Epithelial cell of esophagus (primary cell): ENCODE measurements at regions not wholly inside any gene's neighbourhood (a gene's known extent, or its start where the extent isn't known, plus 50 kb on each side); places are given as distances from the start of the nearest gene placed in this dataset.
A peak's percentile ranks its signal among the peaks of the same experiment; 100 is the strongest.

Source experiments
- DNase-seq: peaks from one replicate; pipeline ENCODE4 v3.0.0; 2010; ENCODE audit warnings: low read depth
- H3K4me3 ChIP-seq: 2 replicates; pipeline ENCODE4 v1.5.1; 2011; ENCODE audit warnings: mild to moderate bottlenecking, low read length, control low read depth
- TF ChIP-seq, protein P1 (sequence below): IDR thresholded peaks from 2 replicates; pipeline ENCODE4 v1.5.1; 2011; ENCODE audit warnings: low read depth, mild to moderate bottlenecking, low read length, control low read depth, inconsistent platforms; ENCODE audit not compliant: insufficient read depth; ENCODE audit errors: missing control alignments

DNA sequence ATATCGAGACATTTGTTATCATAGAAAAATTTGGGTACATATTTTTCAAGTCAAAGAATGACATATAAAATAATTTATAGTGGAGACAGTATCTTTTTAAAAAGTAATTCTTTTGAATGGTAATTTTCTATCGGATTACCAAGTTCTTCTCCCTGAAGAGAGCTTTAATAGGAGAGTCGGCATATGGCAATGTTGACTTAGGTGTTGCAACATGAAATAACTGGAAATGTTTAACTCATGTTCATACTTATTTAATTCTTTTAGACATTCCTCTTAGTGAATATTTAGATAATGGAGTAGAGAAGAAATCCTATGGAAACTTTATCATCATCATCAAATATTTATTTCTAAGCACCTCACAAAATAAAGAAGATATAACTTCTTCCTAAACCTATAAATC is 118.2 kb upstream of the CTNND2 start:
- H3K4me3 ChIP-seq = no peak overlapping the region
- peak; percentile 0 for DNase-seq
- TF ChIP-seq, protein P1, sequence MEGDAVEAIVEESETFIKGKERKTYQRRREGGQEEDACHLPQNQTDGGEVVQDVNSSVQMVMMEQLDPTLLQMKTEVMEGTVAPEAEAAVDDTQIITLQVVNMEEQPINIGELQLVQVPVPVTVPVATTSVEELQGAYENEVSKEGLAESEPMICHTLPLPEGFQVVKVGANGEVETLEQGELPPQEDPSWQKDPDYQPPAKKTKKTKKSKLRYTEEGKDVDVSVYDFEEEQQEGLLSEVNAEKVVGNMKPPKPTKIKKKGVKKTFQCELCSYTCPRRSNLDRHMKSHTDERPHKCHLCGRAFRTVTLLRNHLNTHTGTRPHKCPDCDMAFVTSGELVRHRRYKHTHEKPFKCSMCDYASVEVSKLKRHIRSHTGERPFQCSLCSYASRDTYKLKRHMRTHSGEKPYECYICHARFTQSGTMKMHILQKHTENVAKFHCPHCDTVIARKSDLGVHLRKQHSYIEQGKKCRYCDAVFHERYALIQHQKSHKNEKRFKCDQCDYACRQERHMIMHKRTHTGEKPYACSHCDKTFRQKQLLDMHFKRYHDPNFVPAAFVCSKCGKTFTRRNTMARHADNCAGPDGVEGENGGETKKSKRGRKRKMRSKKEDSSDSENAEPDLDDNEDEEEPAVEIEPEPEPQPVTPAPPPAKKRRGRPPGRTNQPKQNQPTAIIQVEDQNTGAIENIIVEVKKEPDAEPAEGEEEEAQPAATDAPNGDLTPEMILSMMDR = no peak

GRCh38 chr5:12019306-12019705 is 115.1 kb upstream of the CTNND2 start:
- H3K4me3 ChIP-seq = no peak overlapping the region
- TF ChIP-seq, protein P1 = no peak
- no peak for DNase-seq

DNA sequence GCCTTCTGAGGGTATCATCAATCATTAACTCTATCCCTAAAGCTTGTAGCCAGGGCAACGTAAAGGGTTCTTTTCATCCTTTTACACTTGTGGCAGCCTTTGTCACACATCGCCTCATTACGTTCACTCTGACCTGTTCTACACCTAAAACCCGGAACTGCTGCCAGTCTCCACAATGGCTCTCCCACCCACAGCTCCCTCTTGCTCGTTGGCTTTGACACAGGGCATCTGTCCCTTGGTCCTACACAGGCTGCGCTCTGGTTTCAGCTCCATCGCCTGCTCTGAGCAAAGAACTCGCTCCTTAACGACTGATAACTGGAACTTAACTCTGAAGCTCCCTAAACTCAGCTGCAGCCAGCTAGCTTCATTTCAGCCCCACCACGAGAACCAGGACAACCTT is 112.8 kb upstream of the CTNND2 start:
- TF ChIP-seq, protein P1 = no peak
- H3K4me3 ChIP-seq = no peak overlapping the region
- no peak for DNase-seq

GRCh38 chr5:12016159-12016746 is 112.0 kb upstream of the CTNND2 start:
- DNase-seq = peak; percentile 40
- TF ChIP-seq, protein P1 = no peak

DNA sequence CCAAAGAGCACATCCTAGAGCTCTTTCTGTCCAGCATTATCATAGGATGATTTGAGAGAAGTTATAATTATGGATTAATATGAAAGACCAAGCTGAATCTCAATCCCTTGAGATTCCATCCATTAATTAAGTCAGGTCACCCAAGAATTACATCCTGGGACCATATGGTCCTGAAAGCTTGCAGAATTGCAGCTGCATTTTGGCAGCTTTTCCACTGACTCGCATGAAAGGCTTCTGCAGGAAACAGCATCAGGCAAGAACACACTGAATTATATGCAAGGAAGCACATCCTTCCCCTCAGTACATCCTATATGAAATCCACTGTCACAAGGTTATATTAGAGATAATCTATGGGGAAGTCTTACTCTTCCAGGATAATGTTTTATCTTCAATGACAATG is 109.1 kb upstream of the CTNND2 start:
- peak; percentile 1 for DNase-seq
- no peak overlapping the region for H3K4me3 ChIP-seq
- TF ChIP-seq, protein P1 = no peak

More at GRCh38 chr5:12016159-12016746, 112.0 kb upstream of the CTNND2 start:
- no peak overlapping the region for H3K4me3 ChIP-seq

- DNase-seq = no peak
- TF ChIP-seq, protein P1 = no peak
- no peak overlapping the region for H3K4me3 ChIP-seq
Observed at GRCh38 chr5:12003680-12004079, 99.4 kb upstream of the CTNND2 start.

DNA sequence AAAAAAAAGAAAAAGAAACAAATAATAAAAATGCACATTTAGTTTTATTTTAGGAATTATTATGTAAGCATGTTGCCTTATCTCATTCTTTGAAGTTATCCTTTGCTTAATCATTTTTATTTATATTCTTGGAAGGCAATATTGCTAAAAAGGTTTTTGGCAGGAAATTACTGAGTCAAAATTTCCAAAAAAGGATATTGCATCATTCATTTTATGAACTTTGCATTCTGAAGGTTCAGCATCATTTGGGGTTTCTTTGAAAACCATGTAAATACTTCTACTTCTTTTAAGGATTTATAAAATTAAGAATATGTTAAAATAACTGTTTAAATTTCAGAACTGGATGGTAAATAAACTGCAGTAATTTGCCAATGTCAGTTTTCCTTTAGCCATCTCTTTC is 94.2 kb upstream of the CTNND2 start:
- TF ChIP-seq, protein P1 = no peak
- DNase-seq = no peak

More for the DNA sequence above, 94.2 kb upstream of the CTNND2 start:
- H3K4me3 ChIP-seq = no peak overlapping the region
